HG03175 (cell line): ENCODE measurements at regions not wholly inside any gene's neighbourhood (a gene's known extent, or its start where the extent isn't known, plus 50 kb on each side); places are given as distances from the start of the nearest gene placed in this dataset.
"Not testable (repeated sequence)": the region's sequence is repeated elsewhere in the genome, so short reads cannot be mapped to it uniquely, and the experiment has no call there.

Source experiments
- ATAC-seq: cut with Tn5 transposase; IDR thresholded peaks from one replicate; pipeline ENCODE4 v1.9.1; 2021; ENCODE audit warnings: mild to moderate bottlenecking, moderate library complexity; ENCODE audit not compliant: unreplicated experiment

- ATAC-seq, result no peak
These were observed 1399.1 kb downstream of the LRFN5 start for GRCh38 chr14:43005807-43006206.

DNA sequence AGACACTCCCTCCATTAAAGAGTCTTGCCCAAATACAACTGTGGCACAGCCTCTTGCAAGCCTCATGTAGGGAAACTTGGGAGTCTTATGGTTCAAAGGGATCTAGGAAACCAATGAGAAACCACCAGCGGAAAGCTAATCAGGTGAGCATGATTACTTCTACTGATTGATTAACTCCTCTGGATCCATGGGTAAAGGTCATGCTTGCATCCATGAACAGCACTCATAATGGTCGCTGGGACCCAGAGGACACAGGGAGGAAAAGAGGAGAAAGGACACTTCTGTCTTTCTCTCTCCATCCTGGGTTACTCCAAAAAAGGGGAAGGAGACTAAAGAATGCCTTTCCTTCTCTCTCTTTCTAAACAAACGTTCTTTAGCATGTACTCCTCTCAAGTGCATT, 1397.2 kb downstream of the LRFN5 start:
- no peak for ATAC-seq

DNA sequence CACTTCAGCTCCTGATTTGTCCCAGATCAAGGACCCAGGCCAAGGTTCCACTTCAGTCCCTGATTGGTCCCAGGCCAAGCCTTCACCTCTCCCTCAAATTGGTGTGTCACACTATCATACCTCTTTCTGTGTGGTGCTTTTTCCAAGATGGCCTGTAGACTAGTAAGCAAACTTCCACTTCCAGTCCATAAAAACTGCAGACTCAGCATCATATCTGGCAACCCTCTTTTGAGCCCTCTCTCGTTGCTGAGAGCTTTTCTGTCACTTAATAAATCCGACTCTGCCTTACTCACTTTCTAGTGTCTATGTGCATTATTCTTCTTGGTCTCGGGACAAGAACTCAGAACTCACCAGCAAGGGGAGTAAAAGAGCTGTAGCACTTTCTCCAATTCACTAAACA, 1395.1 kb downstream of the LRFN5 start:
- no peak for ATAC-seq

- ATAC-seq, result no peak
These were observed 1387.5 kb downstream of the LRFN5 start for GRCh38 chr14:42994051-42994736.

- no peak for ATAC-seq
These were observed 1386.3 kb downstream of the LRFN5 start for GRCh38 chr14:42992930-42993329.

DNA sequence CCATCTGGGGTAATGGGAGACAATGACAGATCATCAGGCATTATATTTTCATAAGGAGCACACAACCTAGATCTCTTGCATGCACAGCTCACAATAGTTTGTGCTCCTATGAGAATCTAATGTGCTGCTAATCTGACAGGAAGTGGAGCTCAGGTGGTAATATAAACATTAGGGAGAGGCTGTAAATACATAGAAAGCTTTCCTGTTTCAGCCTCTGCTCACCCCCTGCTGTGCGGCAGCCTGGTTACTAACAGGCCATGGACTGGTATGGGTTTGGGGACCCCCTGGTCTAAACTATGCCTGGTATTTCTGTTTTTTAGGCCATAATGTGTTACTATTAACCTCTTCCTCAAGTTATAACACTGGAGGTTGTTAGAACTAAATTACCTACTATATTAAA, 1373.7 kb downstream of the LRFN5 start:
- ATAC-seq, result no peak

DNA sequence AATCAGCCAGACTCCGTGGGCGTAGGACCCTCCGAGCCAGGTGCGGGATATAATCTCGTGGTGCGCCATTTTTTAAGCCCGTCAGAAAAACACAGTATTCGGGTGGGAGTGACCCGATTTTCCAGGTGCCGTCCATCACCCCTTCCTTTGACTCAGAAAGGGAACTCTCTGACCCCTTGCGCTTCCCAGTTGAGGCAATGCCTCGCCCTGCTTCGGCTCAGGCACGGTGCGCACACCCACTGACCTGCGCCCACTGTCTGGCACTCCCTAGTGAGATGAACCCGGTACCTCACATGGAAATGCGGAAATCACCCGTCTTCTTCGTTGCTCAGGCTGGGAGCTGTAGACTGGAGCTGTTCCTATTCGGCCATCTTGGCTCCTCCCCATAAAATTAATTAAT, 1366.5 kb downstream of the LRFN5 start:
- ATAC-seq, result not testable (repeated sequence)

DNA sequence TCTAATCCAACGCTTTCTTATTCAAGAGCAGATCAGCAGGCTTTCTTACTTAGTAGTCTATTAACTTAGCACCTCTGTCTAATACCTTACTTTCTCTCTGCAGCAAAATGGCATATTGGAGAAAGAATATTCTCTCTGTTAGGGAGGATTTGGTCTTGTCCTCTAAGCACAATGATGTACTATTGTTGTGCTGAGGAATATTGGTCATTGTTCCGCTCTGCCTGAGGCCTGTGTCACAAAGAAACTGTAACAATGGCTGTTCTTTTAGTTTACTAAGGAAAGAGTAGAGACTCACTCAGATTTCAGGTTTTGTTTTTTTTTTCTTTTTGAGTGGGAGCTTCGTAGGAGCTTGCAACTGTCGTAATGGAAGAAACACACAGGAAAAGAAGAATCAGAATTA, 1358.8 kb downstream of the LRFN5 start:
- no peak for ATAC-seq

- no peak for ATAC-seq
These were observed 1354.8 kb downstream of the LRFN5 start for GRCh38 chr14:42961509-42961908.

- ATAC-seq, result no peak
These were observed 1343.7 kb downstream of the LRFN5 start for GRCh38 chr14:42950363-42950762.

- ATAC-seq, result no peak
These were observed 1341.3 kb downstream of the LRFN5 start for GRCh38 chr14:42947991-42948390.

DNA sequence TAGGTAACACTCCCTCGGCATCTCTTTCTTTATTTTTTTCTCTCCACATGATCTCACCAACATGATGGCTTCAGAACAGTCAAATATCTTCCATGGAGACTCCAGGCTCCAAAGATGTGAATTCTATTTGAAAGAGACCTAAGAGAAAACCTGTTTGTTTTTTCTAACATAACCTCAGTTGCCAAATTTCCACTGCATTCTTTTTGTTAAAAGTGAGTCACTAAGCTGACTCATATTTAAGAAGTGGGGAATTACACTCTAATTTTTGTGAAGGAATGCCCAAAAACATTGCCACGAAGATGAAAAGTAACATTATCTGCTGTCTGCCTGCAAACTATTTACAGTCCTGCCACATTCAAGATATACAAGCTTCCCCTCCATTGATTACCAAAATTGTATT, 1337.6 kb downstream of the LRFN5 start:
- ATAC-seq, result no peak

DNA sequence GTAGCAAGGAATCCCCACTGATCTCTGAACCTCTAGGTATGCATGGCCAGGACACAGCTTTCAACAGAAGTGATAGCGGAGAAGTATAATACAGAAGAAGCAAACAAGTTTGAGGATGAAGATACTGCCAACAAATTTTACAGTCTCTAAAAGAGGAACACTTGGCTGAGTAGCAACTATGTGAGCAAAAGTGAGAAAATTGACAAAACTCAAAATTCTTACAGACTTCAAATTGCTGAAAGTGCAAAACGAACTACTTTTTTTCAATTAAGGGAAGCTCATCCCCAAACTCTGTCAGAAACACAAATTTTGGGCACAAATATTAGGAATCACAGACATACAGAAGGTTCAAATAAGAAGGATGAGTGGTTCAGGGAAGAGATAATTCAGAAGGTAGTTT, 1324.6 kb downstream of the LRFN5 start:
- no peak for ATAC-seq

GRCh38 chr14:42929806-42930480, 1323.3 kb downstream of the LRFN5 start:
- ATAC-seq, result no peak

DNA sequence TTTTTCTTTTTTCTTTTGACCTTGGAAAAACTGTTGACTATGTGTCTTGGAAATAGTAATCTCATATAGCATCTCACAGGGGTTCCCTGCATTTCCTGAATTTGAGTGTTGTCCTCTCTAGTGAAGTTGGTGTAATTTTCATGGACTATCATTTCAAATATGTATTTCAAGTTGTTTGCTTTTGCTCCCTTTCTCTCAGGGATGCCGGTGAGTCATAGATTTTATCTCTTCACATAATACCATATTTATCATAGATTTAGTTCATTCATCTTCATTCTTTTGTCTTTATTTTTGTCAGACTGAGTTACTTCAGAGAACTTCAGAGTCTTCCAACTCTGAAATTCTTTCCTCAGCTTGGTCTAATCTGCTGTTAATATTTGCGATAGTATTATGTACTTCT, 1320.6 kb downstream of the LRFN5 start:
- no peak for ATAC-seq

- no peak for ATAC-seq
These were observed 1315.2 kb downstream of the LRFN5 start for GRCh38 chr14:42921901-42922300.

DNA sequence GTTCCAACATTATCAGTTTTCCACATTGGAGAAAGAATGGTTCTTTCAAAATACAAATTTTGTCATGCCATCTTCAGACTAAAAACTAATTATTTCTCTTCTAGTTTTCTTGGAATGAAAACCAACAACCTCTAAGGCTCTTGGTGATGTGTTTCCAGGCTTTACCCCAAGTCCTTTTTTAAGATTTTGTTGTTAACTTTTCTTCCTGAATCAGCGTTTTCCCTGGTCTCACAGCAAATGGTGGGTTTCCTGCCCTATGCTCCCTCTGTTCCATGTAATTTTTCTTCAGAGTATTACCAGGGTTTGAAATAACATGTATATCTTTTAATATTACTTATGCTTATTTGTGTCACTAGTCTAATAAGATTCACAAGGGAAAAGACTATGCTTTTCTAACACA, 1311.9 kb downstream of the LRFN5 start:
- ATAC-seq, result no peak

GRCh38 chr14:42911642-42912041, 1305.0 kb downstream of the LRFN5 start:
- ATAC-seq, result no peak

- no peak for ATAC-seq
These were observed 1303.0 kb downstream of the LRFN5 start for GRCh38 chr14:42909659-42910058.

DNA sequence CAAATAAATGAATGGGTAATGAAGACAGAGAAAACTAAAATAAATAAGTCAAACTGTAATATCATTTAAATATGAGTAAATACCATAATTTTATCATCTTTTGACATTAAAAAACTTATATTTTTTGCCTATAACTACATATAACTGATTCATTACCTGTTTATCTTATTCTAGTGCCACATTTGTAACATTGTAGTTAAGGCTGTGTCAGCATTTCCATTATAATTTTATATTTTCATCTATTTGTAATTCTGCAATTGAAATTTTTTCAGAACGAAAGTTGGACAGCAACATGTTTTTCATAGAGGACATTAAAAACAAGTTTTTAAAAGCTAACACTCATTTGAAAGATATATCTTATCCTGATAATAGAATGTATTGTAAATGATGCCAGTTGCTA, 1286.5 kb downstream of the LRFN5 start:
- ATAC-seq, result no peak

GRCh38 chr14:42884100-42884499, 1277.4 kb downstream of the LRFN5 start:
- ATAC-seq, result no peak

- ATAC-seq, result no peak
These were observed 1271.0 kb downstream of the LRFN5 start for GRCh38 chr14:42877716-42878115.

DNA sequence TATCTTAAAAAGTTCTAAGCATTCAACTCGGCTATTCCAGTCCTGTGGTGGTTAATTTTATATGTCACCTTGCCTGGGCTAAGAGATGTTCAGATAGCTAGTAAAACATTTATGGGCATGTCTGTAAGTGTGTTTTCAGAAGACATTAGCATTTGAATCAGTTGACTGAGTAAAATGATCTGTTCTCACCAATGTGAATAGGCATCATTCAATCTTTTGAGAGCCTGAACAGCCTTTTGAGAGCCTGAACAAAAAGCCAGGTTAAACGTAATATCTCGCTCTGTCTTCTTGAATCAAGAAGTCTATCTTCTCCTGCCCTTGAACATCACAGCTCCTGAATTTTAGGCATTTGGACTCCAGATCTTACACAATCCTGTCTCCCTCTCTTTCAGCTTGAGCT, 1266.1 kb downstream of the LRFN5 start:
- no peak for ATAC-seq
